IPS-NIHi7 (cell line): ENCODE measurements at regions not wholly inside any gene's neighbourhood (a gene's known extent, or its start where the extent isn't known, plus 50 kb on each side); places are given as distances from the start of the nearest gene placed in this dataset.
"Not testable (repeated sequence)": the region's sequence is repeated elsewhere in the genome, so short reads cannot be mapped to it uniquely, and the experiment has no call there.

Experiments used
- DNase-seq: peaks from one replicate; pipeline ENCODE4 v3.0.0; 2012; ENCODE audit warnings: mixed read lengths; ENCODE audit errors: extremely low spot score

GRCh38 chr21:10405331-10405730, 116.1 kb upstream of the TPTE start:
- DNase-seq = not testable (repeated sequence)

DNA sequence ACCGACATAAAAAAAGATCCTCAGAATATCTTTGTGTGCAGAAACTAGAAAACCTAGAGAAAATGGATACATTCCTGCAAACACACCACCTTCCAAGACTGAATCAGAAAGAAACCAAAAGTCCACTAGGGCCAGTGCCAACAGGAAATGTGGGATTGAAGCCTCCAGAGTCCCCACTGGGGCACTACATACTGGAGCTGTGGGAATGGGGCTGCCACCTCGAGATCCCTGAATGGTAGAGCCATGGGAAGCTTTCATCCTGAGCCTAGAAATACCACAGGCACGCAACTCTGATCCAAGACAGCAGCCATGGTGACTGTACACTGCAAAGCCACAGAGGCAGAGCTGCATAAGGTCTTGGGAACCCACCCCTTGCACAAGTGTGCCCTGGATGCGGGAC, 111.6 kb upstream of the TPTE start:
- DNase-seq = not testable (repeated sequence)

DNA sequence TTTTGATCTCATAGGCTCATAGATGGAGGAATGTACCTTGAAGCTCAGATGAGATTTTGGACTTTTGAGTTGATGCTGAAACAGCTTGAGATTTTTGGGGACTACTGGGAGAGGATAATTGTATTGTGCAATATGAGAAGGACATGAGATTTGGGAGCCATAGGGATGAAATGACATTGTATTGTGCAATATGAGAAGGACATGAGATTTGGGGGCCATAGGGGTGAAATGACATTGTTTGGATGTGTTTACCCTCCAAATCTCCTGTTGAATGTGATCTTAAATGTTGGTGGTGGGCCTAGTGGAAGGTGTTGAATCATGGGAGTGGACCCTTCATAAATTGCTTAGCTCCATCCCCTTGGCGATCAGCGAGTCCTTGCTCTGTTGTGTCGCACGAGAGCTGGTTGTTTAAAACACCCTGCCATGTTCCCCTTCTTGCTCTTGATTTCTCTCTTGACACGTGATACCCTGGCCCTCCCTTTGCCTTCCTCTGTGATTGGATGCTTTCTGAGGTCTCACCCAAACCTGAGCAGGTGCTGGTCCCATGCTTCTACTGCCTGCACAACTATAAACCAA, 110.9 kb upstream of the TPTE start:
- not testable (repeated sequence) for DNase-seq

- not testable (repeated sequence) for DNase-seq
Observed at GRCh38 chr21:10411776-10412526, 109.4 kb upstream of the TPTE start.

- not testable (repeated sequence) for DNase-seq
Observed at GRCh38 chr21:10412928-10413246, 108.5 kb upstream of the TPTE start.

DNA sequence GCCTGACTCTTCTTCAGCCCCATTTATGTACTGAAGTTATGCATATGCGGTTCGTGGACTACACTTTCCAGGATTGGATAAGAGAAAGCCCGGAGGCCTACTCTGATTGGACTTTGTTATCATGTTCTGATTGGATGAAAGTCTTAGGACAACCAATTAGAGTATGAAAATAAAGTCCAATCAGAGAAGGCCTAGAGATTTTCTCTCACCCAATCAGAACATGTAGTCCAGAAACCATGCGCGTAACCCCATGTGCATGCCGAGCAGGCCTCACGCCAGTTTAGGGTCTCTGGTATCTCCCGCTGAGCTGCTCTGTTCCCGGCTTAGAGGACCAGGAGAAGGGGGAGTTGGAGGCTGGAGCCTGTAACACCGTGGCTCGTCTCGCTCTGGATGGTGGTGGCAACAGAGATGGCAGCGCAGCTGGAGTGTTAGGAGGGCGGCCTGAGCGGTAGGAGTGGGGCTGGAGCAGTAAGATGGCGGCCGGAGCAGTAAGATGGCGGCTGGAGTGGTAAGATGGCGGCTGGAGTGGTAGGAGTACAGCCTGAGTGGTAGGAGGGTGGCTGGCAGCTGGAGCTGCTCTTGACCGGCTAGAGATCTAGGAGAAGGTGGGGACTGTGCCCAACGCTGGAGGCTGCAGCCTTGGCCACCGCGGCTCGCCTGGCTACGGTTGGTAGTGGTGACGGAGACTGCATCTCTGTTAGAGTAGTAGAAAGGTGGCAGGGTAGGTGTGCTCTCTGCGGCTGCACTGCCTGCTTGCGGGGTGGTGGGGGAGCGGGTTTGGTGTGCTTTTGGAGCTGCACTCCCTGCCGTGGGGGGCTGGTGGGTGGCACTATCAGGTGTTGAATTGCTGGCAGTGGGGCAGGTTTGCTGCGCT, 107.9 kb upstream of the TPTE start:
- DNase-seq = not testable (repeated sequence)

DNA sequence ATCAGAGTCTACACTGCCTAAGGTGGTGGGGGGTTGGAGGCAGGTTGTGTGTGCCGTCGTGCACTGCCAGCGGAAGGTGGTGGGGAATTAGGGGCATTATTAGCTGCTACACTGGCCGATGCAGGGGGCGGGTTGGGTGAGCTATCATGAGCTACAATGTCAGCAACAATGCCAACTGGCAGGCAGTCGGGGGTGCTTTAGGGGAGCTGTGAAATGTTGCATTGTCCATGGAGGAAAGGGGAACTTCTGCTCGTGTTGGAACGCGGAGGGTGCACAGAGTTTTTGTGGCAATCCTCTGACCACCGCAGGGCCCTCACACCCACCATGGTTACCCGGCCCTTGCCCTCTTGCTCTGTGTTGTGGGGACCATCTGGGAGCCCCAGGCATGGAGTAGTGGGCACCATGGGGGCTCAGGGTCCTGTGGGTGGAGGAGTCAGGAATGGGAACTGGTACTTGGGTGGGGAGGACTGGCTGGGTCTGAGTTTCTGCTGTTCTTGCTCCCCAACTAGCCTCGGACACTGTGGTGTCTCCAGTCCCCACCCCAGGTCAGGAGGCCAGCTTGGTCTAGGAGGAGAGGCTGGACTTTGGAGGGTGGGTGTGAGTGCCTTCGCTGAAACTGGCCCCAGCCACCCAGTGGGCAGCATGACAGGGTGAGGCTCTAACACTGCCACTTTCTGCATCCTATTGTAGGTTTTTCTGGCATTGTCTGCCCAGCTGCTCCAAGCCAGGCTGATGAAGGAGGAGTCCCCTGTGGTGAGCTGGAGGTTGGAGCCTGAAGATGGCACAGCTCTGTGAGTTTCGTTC, 107.1 kb upstream of the TPTE start:
- DNase-seq = not testable (repeated sequence)

GRCh38 chr21:10414925-10415254, 106.5 kb upstream of the TPTE start:
- not testable (repeated sequence) for DNase-seq

DNA sequence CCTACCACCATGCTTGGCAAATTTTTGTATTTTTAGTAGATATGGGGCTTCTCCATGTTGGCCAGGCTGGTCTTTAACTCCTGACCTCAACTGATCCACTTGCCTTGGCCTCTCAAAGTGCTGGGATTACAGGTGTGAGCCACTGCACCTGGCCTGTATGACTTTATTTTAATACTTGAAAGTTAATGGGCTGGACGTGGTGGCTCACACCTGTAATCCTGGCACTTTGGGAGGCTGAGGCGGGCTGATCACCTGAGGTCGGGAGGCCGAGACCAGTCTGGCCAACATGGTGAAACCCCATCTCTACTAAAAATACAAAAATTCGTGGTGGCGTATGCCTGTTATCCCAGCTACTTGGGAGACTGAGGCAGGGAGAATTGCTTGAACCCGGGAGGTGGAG, 105.9 kb upstream of the TPTE start:
- DNase-seq = not testable (repeated sequence)

DNA sequence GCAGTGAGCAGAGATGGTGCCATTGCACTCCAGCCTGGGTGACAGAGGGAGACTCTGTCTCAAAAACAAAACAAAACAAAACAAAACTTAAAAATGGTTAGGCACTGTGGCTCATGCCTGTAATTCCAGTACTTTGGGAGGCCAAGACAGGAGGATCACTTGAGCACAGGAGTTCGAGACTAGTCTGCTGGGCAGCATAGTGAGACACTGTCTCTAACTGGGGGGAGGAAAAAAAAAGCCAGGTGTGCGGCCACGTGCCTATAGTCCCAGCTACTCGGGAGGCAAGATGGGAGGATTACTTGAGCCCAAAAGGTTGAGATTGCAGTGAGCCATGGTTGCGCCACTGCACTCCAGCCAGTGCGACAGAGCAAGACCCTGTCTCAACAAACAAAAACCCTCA, 105.5 kb upstream of the TPTE start:
- not testable (repeated sequence) for DNase-seq

GRCh38 chr21:10416691-10417447, 104.5 kb upstream of the TPTE start:
- peak; percentile 10 for DNase-seq

GRCh38 chr21:10417551-10418002, 103.8 kb upstream of the TPTE start:
- DNase-seq = peak; percentile 31

- not testable (repeated sequence) for DNase-seq
Observed at GRCh38 chr21:10418250-10419048, 102.9 kb upstream of the TPTE start.

DNA sequence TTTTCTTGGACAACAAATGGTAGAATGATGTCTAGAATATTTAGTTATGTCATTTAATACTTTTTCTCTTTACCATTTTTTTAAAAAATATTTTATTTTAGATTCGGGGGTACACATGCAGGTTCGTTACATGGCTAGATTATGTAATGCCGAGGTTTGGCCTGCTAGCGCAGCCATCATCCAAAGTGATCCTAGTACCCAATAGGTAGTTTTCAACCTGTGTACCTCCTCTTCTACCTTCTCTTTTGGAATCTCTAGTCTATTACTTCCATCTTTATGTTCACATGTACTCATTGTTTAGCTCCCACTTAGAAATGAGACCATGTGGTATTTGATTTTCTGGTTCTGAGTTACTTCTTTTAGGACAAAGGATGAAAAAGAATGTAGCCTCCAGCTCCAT, 100.2 kb upstream of the TPTE start:
- not testable (repeated sequence) for DNase-seq

DNA sequence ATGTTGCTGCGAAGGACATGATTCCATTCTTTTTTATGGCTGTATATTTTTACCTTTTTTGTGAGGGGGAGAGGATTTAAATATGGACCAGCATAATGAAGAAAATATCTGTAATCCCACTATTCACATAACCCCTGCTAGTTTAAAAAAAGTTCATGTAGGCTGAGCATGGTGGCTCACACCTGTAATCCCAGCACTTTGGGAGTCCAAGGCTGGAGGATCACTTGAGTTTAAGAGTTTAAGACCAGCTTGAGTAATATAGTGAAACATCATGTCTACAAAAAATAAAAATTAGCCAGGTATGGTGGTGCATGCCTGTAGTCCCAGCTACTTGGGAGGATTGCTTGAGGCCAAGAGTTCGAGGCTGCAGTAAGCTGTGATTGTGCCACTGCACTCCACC, 99.8 kb upstream of the TPTE start:
- DNase-seq = not testable (repeated sequence)

DNA sequence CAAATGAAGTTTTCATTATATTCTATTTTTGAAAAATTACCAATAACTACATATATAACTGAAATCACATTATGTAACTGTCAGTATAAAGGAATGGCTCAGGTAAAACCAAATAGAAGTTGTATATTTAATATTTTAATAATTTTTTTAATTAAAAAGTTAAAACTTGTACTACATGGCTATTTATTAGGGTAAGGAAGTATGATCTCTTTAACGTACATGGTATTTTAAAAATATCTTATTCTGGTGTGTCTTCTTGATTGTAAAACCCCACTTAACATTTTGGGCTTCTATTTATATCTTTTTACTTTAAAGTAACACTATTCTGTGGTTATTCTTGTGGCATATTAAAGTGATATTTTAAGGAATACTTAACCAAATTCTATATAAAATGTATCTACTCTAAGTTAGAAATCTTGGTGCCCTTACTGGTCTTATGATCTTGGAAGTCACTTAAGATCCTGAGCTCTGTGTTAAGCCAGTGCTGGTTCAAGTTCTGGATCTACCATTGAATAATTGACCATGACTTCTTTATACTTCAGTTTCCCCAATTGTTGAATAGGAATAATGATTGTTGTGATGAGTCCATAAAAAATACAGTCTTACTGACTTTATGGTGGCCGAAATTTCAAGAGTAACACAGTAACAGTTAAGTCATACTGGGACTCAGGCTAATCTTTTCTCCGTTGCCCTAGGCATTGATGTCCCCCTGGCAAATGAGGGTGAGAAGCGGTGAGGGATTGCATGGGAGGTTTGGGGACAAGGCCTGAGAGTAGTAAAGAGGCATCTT, 97.1 kb upstream of the TPTE start:
- DNase-seq = peak; percentile 22

DNA sequence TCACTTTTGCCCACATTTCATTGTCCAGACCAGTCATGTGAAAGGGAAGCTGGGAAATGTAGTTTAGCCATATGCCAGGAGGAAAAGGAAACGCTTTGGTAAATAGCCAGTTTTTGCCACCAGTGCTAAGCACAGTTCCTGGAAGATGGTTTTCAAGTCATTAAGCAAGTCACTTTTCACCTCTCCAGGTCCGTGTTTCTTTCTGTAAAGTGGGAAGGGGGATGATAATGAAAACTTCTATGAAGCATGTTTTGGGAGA, 96.6 kb upstream of the TPTE start:
- not testable (repeated sequence) for DNase-seq

- peak; percentile 14 for DNase-seq
Observed at GRCh38 chr21:10425856-10426255, 95.5 kb upstream of the TPTE start.

DNA sequence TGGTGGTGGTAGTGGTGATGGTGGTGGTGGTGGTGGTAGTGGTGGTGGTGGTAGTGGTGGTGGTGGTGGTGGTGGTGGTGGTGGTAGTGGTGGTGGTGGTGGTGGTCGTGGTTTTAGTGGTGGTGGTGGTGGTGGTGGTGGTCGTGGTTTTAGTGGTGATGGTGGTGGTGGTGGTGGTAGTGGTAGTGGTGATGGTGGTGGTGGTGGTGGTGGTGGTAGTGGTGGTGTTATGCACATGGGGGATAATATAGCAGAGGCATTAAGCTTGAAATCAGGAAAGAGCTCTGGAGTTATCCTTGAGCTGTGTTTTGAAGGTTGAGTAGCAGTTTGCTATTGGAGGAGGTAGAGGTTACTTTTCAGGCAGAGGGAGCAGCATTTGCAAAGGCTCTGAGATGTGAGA, 94.6 kb upstream of the TPTE start:
- not testable (repeated sequence) for DNase-seq

DNA sequence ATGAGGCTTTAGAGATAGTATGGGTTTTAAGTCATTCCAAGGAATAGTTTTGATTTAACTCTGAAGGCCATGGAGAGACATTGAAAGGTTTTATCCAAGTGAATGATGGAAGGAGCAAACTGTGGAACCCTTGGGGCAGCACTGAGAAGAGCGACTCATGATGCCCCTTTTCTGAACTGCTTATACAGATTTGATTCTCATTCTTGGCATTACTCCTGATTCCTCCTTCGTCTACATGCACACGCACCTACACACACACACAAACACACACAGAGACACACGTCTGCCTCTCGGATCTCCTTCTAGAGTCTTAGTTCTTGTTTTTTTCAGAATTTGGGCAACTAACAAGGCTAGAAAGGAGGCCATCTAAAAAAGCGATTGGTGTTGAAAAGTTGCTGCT, 94.1 kb upstream of the TPTE start:
- peak; percentile 36 for DNase-seq
